ENCODE measurements at regions not wholly inside any gene's neighbourhood (a gene's known extent, or its start where the extent isn't known, plus 50 kb on each side); places are given as distances from the start of the nearest gene placed in this dataset.

DNA sequence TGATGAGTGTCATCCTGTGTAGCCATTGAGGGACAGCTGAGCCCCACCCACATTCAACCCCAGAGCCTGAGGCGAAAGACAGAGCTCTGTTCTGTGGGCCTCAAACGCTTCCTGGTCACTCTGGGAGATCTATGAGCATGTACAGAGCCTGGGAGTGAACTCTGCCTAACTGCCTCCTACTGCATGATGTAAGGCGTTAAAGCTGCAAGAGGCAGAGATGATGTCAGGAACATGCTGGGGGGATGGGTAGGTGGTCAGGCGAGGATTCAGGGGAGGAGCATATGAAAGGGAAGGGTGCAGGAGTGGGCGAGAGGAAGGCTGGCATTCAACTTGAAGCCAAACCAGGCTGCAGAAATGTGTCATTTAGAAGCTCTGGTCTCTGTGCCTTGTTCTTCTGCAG lies 181.0 kb downstream of the TFCP2L1 start:
- TF ChIP-seq, protein P1, sequence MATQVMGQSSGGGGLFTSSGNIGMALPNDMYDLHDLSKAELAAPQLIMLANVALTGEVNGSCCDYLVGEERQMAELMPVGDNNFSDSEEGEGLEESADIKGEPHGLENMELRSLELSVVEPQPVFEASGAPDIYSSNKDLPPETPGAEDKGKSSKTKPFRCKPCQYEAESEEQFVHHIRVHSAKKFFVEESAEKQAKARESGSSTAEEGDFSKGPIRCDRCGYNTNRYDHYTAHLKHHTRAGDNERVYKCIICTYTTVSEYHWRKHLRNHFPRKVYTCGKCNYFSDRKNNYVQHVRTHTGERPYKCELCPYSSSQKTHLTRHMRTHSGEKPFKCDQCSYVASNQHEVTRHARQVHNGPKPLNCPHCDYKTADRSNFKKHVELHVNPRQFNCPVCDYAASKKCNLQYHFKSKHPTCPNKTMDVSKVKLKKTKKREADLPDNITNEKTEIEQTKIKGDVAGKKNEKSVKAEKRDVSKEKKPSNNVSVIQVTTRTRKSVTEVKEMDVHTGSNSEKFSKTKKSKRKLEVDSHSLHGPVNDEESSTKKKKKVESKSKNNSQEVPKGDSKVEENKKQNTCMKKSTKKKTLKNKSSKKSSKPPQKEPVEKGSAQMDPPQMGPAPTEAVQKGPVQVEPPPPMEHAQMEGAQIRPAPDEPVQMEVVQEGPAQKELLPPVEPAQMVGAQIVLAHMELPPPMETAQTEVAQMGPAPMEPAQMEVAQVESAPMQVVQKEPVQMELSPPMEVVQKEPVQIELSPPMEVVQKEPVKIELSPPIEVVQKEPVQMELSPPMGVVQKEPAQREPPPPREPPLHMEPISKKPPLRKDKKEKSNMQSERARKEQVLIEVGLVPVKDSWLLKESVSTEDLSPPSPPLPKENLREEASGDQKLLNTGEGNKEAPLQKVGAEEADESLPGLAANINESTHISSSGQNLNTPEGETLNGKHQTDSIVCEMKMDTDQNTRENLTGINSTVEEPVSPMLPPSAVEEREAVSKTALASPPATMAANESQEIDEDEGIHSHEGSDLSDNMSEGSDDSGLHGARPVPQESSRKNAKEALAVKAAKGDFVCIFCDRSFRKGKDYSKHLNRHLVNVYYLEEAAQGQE (IDR thresholded peaks at IDR 0.05; ENCODE audit: low read depth) = no peak
- TF ChIP-seq CEBPB (IDR thresholded peaks at IDR 0.05) = no peak
- TF ChIP-seq NFIC (IDR thresholded peaks at IDR 0.05) = no peak
- no peak for TF ChIP-seq MAX (IDR thresholded peaks at IDR 0.05)
- no peak for TF ChIP-seq EP300 (IDR thresholded peaks at IDR 0.05; ENCODE audit: borderline replicate concordance)
- no peak for TF ChIP-seq RAD21 (IDR thresholded peaks at IDR 0.05; ENCODE audit: low read depth)
